Activated T-helper 17 cell treated with anti-CD3 and anti-CD28 coated beads, Interleukin-2, amount 50 U/mL, for 72 hours (primary cell): ENCODE measurements at regions not wholly inside any gene's neighbourhood (a gene's known extent, or its start where the extent isn't known, plus 50 kb on each side); places are given as distances from the start of the nearest gene placed in this dataset.
"Not testable (repeated sequence)": the region's sequence is repeated elsewhere in the genome, so short reads cannot be mapped to it uniquely, and the experiment has no call there.

Experiments
- ATAC-seq: fragments of 150-1000 bp; cut with Tn5 transposase; replicated peaks from 2 replicates; pipeline ENCODE4 v1.10.0; 2021; ENCODE audit warnings: mild to moderate bottlenecking, moderate library complexity
- H3K27ac Mint-ChIP-seq: one replicate; pipeline ENCODE4 v1.8.0; 2022; ENCODE audit warnings: mixed read lengths
- H3K27me3 Mint-ChIP-seq: one replicate; pipeline ENCODE4 v1.8.0; 2022; ENCODE audit warnings: mixed read lengths
- H3K36me3 Mint-ChIP-seq: one replicate; pipeline ENCODE4 v1.8.0; 2022; ENCODE audit warnings: low read depth, mild to moderate bottlenecking, mixed read lengths
- H3K4me1 Mint-ChIP-seq: one replicate; pipeline ENCODE4 v1.8.0; 2022; ENCODE audit warnings: mixed read lengths
- H3K4me3 Mint-ChIP-seq: one replicate; pipeline ENCODE4 v1.8.0; 2022; ENCODE audit warnings: mild to moderate bottlenecking, mixed read lengths
- H3K9me3 Mint-ChIP-seq: one replicate; pipeline ENCODE4 v1.8.0; 2022; ENCODE audit warnings: mixed read lengths

DNA sequence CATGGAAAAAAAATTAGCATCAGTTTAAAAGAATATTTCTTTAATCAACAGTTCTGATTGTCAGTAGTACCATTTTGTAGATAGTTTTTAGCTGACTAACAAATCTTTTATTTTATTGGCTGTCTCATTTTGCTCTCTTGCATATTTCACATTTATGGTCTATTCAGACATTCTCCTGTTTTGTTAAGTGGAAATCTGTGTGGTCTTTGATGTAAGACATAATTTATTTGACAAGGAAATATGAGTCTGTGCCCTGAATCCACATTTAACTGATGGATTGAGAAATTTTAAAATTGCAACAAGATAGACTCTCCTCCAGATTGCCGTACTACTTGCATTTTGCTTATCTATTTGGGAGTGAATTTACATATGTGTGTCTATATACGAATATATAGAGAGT is 96.3 kb upstream of the ATP5MC3 start:
- Mint-ChIP-seq H3K27ac (no peak overlapping the region), H3K27me3 (no peaks in the 10 kb centered on the region), H3K4me1 (no peaks in the 10 kb centered on the region), H3K36me3 (no peaks in the 10 kb centered on the region), H3K9me3 (no peaks in the 10 kb centered on the region), H3K4me3 (no peak overlapping the region)
- ATAC-seq, result no peak

DNA sequence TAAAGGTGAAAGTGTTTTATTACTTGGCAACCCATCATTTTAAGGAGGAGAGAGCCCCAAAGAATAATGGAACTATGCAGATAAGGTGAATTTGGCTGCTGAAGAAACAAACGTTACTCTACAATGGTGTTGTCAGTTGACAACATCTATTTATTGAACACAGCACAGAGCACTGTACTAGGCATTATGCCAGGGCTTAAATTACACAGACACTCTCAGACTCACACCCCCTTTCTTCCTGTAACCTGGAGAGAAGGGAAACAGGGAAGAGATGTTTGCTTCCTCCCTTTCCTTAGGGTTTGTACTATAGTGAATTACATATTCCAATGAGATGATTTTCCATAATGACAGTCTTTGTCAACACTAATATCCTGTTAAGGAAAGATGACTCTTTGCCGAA is 94.0 kb upstream of the ATP5MC3 start:
- no peak for ATAC-seq
- H3K36me3 Mint-ChIP-seq, result no peaks in the 10 kb centered on the region
- H3K9me3 Mint-ChIP-seq, result no peaks in the 10 kb centered on the region
- H3K27ac Mint-ChIP-seq, result no peak overlapping the region
- no peaks in the 10 kb centered on the region for H3K4me1 Mint-ChIP-seq
- H3K27me3 Mint-ChIP-seq, result peaks cover 6% of the 10 kb centered on the region
- no peak overlapping the region for H3K4me3 Mint-ChIP-seq

DNA sequence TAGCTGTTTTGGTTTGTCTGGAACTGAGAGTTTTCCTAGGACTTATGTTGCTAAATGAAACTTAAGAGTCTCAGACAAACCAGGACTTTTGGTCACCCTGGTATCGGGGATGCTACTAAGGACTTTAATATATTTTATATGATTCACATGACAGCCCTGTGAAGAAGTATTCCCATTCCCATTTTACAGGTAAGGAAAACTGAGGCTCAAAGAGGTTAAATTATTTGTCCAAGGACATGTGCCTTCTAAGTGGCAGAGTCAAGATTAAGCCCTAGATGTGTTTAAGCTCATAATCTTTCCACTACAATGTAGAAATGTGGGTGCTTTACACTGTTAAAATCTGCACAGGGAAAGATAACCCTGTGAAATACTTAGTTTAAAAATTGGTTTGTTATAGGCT is 77.7 kb upstream of the ATP5MC3 start:
- Mint-ChIP-seq H3K4me1 (no peaks in the 10 kb centered on the region), H3K9me3 (no peaks in the 10 kb centered on the region), H3K27ac (no peak overlapping the region), H3K27me3 (peaks cover 16% of the 10 kb centered on the region), H3K4me3 (no peak overlapping the region), H3K36me3 (no peaks in the 10 kb centered on the region)
- ATAC-seq, result no peak

DNA sequence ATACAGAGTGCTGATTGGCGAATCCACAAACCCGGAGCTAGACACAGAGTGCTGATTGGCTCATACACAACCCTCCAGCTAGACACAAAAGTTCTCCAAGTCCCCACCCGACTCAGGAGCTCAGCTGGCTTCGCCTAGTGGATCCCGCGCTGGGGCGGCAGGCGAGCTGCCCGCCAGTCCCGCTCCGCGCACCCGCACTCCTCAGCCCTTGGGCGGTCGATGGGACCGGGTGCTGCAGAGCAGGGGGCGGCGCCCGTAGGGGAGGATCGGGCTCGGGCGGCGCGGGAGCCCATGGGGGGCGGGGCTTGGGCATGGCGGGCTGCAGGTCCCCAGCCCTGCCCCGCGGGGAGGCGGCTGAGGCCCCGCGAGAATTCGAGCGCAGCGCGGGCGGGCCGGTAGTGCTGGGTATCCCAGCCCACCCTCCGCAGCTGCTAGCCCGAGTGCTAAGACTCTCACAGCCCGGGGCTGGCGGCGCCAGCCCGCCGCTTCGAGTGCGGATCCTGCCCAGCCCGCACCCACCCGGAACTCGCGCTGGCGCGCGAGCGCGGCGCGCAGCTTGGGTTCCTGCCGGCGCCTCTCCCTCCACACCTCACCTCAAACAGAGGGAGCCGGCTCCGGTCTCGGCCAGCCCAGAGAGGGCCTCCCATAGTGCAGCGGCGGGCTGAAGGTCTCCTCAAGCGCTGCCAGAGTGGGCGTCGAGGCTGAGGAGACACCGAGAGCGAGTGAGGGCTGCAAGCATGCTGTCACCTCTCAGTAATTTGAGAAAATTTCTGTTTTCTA is 75.5 kb upstream of the ATP5MC3 start:
- Mint-ChIP-seq H3K27me3 (peaks cover 28% of the 10 kb centered on the region), H3K4me1 (no peaks in the 10 kb centered on the region), H3K36me3 (no peaks in the 10 kb centered on the region), H3K4me3 (no peak overlapping the region), H3K9me3 (no peaks in the 10 kb centered on the region), H3K27ac (no peak overlapping the region)
- no peak for ATAC-seq

DNA sequence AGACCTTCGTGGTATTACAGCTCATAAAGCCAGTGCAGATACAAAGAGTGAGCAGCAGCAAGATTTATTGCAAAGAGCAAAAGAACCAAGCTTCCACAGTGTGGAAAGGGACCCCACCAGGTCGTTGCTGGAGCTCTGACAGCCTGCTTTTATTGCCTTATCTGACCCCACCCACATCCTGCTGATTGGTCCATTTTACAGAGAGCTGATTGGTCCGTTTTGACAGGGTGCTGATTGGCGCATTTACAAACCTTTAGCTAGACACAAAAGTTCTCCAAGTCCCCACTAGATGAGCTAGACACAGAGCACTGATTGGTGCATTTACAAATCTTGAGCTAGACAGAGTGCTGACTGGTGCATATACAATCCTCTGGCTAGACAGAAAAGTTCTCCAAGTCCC is 74.9 kb upstream of the ATP5MC3 start:
- not testable (repeated sequence) for H3K27ac Mint-ChIP-seq, H3K4me1 Mint-ChIP-seq, H3K4me3 Mint-ChIP-seq, H3K9me3 Mint-ChIP-seq, ATAC-seq, H3K36me3 Mint-ChIP-seq
- H3K27me3 Mint-ChIP-seq, result peaks cover 31% of the 10 kb centered on the region

DNA sequence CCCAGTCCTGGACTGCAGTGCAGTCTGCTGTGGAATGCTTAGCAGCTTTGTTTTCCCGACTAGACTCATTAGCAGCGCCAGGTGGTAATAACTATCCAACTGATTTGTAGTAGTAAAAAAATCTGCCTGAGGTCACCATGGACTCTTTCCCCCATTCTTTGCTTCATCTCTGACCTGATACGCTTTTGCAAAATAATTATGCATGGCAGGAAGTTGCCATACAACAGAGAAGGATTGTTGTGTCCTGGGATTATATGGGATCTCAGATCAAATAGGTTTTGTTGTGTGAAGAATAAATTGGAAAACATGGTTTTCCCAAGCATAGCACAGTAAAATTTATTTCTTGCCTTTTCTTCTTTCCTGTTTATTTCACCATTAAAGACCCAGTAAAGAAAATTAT is 72.4 kb upstream of the ATP5MC3 start:
- Mint-ChIP-seq H3K9me3 (no peaks in the 10 kb centered on the region), H3K4me3 (no peak overlapping the region), H3K36me3 (no peaks in the 10 kb centered on the region), H3K27ac (no peak overlapping the region), H3K27me3 (peaks cover 30% of the 10 kb centered on the region), H3K4me1 (no peaks in the 10 kb centered on the region)
- ATAC-seq, result no peak

DNA sequence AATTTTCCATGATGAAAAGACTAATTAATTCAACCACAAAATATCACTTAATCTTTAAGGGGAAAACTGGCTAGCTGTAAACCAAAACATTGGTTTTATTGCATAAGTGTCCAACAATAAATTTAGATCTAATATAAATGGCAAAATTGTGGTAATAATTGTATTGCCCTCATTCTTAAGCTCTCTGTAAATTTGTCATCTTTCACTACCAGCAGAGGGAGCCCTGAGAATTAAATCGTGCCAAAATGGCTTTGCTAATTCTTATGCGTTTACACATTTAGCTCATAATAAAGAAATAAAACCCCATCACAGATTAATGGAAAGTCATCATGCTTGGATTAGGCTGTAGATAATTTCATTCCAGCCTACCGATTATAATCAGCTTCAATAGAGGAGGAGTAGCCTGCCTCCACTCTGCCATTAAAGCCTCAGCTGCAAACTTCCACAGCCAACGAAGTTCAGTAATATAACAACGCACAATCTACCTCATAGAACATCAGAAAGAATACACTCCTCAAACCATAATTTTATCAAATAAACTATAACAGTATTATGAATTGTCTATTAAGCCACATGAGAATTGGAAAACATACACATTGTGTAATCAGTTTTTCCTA is 70.0 kb upstream of the ATP5MC3 start:
- no peak for ATAC-seq
- no peaks in the 10 kb centered on the region for H3K9me3 Mint-ChIP-seq
- peaks cover 23% of the 10 kb centered on the region for H3K27me3 Mint-ChIP-seq
- H3K4me3 Mint-ChIP-seq, result no peak overlapping the region
- no peaks in the 10 kb centered on the region for H3K4me1 Mint-ChIP-seq
- no peak overlapping the region for H3K27ac Mint-ChIP-seq
- H3K36me3 Mint-ChIP-seq, result no peaks in the 10 kb centered on the region

DNA sequence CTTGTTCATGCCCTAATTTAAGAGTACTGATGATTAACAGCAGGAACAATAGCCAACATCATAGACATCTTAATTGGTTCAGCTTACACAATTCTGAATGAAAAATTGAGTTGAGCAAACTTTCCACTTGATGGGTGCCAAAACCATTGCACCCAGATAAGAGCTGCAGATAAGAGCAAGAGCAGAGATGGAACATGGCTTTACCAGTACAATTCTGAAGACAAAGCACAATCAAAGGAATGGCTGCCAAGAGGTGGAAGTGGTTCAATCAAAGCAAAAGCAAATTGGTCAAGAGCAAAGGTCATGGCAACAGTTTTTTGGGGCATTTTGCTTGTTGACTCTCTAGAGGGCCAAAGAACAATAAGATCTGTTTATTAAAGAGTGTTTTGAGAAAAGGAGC is 65.6 kb upstream of the ATP5MC3 start:
- no peak overlapping the region for H3K4me3 Mint-ChIP-seq
- no peaks in the 10 kb centered on the region for H3K9me3 Mint-ChIP-seq
- H3K27ac Mint-ChIP-seq, result no peak overlapping the region
- H3K4me1 Mint-ChIP-seq, result no peaks in the 10 kb centered on the region
- peaks cover 9% of the 10 kb centered on the region for H3K27me3 Mint-ChIP-seq
- ATAC-seq, result no peak
- no peaks in the 10 kb centered on the region for H3K36me3 Mint-ChIP-seq

DNA sequence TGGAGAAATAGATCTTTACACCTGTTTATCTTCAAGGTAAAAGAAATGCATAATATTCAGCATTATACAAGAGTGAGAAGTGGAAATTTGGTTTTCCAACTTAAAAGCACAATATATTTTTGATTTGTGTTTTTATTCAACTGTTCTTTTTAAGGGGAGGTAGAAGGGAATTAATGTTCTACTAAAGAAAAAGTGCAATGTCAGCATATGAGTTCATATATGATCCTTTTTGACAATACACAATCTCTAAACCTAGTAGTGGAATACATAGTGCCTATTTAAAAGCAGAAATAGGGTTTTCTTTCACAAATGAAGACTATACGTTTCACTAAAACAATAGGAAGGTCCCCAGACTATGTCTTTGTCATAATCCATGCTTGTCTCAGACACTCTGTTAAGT is 63.2 kb upstream of the ATP5MC3 start:
- Mint-ChIP-seq H3K4me3 (no peak overlapping the region), H3K4me1 (no peaks in the 10 kb centered on the region), H3K36me3 (no peaks in the 10 kb centered on the region), H3K27me3 (peaks cover 19% of the 10 kb centered on the region), H3K27ac (no peak overlapping the region), H3K9me3 (peaks cover 4% of the 10 kb centered on the region)
- ATAC-seq, result no peak

DNA sequence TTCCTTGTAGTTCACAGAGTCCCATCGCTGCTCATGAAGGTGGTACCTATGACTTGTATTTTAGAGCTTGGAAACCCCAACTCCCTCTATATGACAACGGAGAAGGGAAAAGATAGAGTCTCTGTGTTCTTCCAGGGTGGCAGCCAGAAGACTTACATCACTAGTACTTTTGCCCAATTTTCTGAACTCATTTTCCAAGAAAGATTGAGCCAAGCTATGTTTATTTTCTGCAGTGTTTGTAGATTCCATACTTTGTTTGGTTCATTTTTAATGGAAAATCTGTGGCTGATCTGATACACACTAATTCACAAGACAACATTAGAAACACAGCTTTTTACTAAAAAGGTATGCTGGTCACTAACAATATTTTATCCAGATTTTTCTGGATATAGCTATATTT is 60.2 kb upstream of the ATP5MC3 start:
- no peaks in the 10 kb centered on the region for H3K4me1 Mint-ChIP-seq
- no peaks in the 10 kb centered on the region for H3K36me3 Mint-ChIP-seq
- H3K9me3 Mint-ChIP-seq, result peaks cover 9% of the 10 kb centered on the region
- no peak for ATAC-seq
- H3K27ac Mint-ChIP-seq, result no peak overlapping the region
- H3K27me3 Mint-ChIP-seq, result peaks cover 29% of the 10 kb centered on the region
- no peak overlapping the region for H3K4me3 Mint-ChIP-seq

DNA sequence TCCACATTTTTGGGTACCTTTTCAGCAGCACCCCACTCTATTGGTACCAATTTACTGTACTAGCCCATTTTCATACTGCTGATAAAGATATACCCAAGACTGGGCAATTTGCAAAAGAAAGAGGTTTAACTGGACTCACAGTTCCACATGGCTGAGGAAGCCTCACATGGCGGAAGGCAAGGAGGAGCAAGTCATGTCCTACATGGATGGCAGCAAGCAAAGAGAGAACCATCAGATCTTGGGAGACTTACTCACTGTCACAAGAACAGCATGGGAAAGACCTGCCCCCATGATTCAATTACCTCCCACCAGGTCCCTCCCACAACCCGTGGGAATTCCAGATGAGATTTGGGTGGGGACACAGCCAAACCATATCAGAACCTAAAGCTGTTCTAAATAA is 58.5 kb upstream of the ATP5MC3 start:
- H3K4me3 Mint-ChIP-seq, H3K36me3 Mint-ChIP-seq, H3K9me3 Mint-ChIP-seq, H3K27ac Mint-ChIP-seq, H3K4me1 Mint-ChIP-seq, ATAC-seq: not testable (repeated sequence)
- peaks cover 29% of the 10 kb centered on the region for H3K27me3 Mint-ChIP-seq

DNA sequence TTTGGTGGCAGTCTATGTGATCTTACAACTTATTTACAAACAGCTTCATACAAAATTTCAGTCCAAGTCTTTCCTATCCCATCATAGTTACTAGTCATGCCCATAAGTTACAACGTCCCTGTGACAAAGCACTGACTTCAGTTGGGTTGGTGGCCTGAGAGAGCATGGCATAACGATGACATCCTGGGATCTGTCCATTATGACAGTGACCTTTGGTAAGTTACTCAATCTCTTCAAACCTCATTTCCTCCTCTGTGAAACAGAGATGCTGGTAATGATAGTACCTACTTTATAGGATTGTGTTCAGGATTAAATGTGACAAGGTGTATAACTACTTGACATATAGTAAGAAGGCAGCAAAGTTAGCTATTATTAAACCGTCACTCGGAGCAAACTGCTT is 55.4 kb upstream of the ATP5MC3 start:
- no peaks in the 10 kb centered on the region for H3K4me1 Mint-ChIP-seq
- H3K36me3 Mint-ChIP-seq, result no peaks in the 10 kb centered on the region
- H3K4me3 Mint-ChIP-seq, result no peak overlapping the region
- H3K27ac Mint-ChIP-seq, result no peak overlapping the region
- ATAC-seq, result no peak
- peaks cover 9% of the 10 kb centered on the region for H3K9me3 Mint-ChIP-seq
- H3K27me3 Mint-ChIP-seq, result peaks cover 24% of the 10 kb centered on the region

DNA sequence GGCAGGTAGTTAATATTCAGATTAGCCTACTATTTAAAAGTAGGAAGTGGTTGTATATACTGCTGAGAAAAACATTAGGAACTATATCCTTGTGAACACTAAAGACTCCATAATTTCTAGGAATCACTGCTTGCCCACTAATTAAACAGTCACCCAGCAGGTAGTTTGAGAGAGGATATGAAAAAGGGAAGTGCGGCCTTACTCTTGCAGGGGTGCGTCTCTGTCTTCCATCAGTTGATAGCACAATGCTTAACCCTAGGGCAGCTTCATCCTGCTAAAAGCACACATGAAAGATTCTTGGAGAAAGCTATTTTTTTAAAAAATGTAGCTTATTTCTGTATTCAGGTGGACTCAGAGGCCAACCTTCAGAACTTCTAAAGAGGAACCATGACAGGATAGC is 53.1 kb upstream of the ATP5MC3 start:
- no peaks in the 10 kb centered on the region for H3K36me3 Mint-ChIP-seq
- H3K9me3 Mint-ChIP-seq, result peaks cover 6% of the 10 kb centered on the region
- no peak for ATAC-seq
- H3K4me1 Mint-ChIP-seq, result no peaks in the 10 kb centered on the region
- H3K27ac Mint-ChIP-seq, result no peak overlapping the region
- no peak overlapping the region for H3K4me3 Mint-ChIP-seq
- peaks cover 10% of the 10 kb centered on the region for H3K27me3 Mint-ChIP-seq

DNA sequence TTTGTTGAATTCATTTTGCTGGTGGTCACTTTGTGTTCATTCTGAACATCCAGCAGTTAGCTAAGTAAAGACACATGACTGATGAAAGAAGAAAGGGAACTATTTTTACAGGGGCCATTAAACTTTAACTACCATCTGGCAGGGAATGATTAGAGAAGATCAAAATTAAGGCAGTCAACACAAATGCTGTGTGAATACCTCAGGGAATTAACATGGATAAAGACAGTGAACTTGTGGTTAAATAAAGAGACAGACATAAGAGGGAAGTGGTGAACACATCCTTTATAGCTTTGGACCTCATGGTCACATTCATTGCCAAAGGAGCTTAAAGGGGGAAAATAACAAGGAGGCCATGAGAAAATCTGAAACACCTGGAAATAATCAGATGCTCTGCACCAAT is 52.6 kb upstream of the ATP5MC3 start:
- no peaks in the 10 kb centered on the region for H3K4me1 Mint-ChIP-seq
- H3K27ac Mint-ChIP-seq, result no peak overlapping the region
- ATAC-seq, result no peak
- no peaks in the 10 kb centered on the region for H3K36me3 Mint-ChIP-seq
- H3K9me3 Mint-ChIP-seq, result peaks cover 6% of the 10 kb centered on the region
- no peak overlapping the region for H3K4me3 Mint-ChIP-seq
- peaks cover 10% of the 10 kb centered on the region for H3K27me3 Mint-ChIP-seq

DNA sequence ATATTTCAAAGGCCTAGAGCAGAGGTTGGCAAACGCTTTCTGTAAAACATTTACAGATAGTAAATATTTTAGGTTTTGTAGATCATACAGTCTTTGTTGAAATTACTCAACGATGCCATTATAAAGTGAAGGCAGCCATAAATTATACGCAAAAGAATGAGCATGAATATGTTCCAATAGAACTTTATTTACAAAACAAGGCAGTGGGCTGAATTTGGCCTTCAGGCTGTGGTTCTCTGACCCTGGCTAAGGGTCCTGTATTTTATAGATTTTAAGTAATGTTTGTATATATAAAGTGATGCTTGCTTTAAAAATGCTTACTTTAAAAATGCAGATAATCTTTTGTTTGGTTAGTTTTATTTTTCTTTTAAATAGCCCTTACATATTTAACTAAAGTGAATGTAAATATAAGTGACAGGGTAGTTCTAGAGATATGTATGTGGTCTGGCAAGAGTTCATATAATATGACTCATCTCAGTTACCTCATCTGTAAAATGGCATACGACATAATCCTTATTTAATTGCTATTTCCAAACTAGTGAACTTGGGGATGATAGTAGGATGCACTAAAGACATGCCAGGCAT is 51.7 kb upstream of the ATP5MC3 start:
- H3K4me3 Mint-ChIP-seq, result no peak overlapping the region
- H3K4me1 Mint-ChIP-seq, result no peaks in the 10 kb centered on the region
- ATAC-seq, result no peak
- peaks cover 4% of the 10 kb centered on the region for H3K9me3 Mint-ChIP-seq
- no peak overlapping the region for H3K27ac Mint-ChIP-seq
- H3K36me3 Mint-ChIP-seq, result no peaks in the 10 kb centered on the region
- peaks cover 10% of the 10 kb centered on the region for H3K27me3 Mint-ChIP-seq
